ENCODE measurements at regions not wholly inside any gene's neighbourhood (a gene's known extent, or its start where the extent isn't known, plus 50 kb on each side); places are given as distances from the start of the nearest gene placed in this dataset.

GRCh38 chr7:35379481-35379880, 125.6 kb upstream of the TBX20 start:
- Histone ChIP-seq H3K9me3 (ENCODE audit: control insufficient read depth in 2 of 2, low read length in 2 of 2) (no peaks in the 10 kb centered on the region), H3K27ac (ENCODE audit: low read depth in 2 of 2, low read length in 2 of 2) (no peak overlapping the region), H3K4me3 (ENCODE audit: low read length in 2 of 2) (no peak overlapping the region), H3K27me3 (ENCODE audit: control insufficient read depth in 2 of 2, insufficient read depth in 2 of 2, low read length in 2 of 2) (no peaks in the 10 kb centered on the region), H3K36me3 (ENCODE audit: control insufficient read depth in 2 of 2, insufficient read depth in 2 of 2, low read length in 2 of 2) (no peaks in the 10 kb centered on the region), H3K4me1 (ENCODE audit: control insufficient read depth in 2 of 2, insufficient read depth in 2 of 2, low read length in 2 of 2) (no peaks in the 10 kb centered on the region), H3K9ac (ENCODE audit: low read depth in 1 of 2, low read length in 2 of 2) (no peak overlapping the region)

DNA sequence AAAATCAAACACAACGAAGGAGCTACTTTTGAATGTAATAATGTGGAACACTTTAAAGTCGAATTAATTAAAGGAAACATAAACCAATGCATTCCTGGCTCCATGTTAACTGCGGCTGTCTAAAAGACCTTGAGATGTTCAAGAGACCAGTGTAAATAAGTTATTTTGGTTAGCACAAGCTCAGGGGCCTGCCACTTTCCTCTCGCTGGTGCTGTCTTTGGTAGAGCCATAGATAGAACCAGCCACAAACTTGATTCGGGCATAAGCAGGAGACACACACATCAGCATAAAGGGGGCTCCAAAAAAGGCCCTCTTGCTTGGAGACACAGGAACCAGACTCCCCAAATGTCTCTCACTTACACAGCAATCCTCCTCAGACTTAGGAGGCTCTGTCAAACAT, 121.6 kb upstream of the TBX20 start:
- Histone ChIP-seq H3K27ac (ENCODE audit: low read depth in 2 of 2, low read length in 2 of 2) (no peak overlapping the region), H3K4me1 (ENCODE audit: control insufficient read depth in 2 of 2, insufficient read depth in 2 of 2, low read length in 2 of 2) (no peaks in the 10 kb centered on the region), H3K9me3 (ENCODE audit: control insufficient read depth in 2 of 2, low read length in 2 of 2) (no peaks in the 10 kb centered on the region), H3K36me3 (ENCODE audit: control insufficient read depth in 2 of 2, insufficient read depth in 2 of 2, low read length in 2 of 2) (no peaks in the 10 kb centered on the region), H3K4me3 (ENCODE audit: low read length in 2 of 2) (no peak overlapping the region), H3K9ac (ENCODE audit: low read depth in 1 of 2, low read length in 2 of 2) (no peak overlapping the region), H3K27me3 (ENCODE audit: control insufficient read depth in 2 of 2, insufficient read depth in 2 of 2, low read length in 2 of 2) (no peaks in the 10 kb centered on the region)

DNA sequence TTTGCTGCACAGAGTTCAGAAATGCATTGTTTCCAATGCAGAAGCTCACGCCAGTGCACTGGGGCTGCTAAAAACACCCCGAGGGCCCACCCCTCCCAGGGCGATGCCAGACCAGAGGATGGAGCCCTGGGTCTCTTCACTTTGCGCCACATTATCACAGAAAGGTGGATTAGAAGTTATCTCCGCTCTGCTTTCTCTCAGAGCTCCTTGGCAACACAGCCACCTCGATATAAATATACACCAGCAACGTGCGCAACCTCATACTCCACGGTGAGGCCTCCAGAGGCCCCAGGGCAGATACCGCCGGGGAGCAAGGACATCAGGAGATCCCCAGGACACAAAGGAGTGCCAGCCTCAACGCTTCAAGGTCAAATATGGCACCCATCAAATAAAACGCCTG, 121.0 kb upstream of the TBX20 start:
- Histone ChIP-seq H3K4me1 (ENCODE audit: control insufficient read depth in 2 of 2, insufficient read depth in 2 of 2, low read length in 2 of 2) (no peaks in the 10 kb centered on the region), H3K9me3 (ENCODE audit: control insufficient read depth in 2 of 2, low read length in 2 of 2) (no peaks in the 10 kb centered on the region), H3K27ac (ENCODE audit: low read depth in 2 of 2, low read length in 2 of 2) (no peak overlapping the region), H3K36me3 (ENCODE audit: control insufficient read depth in 2 of 2, insufficient read depth in 2 of 2, low read length in 2 of 2) (no peaks in the 10 kb centered on the region), H3K9ac (ENCODE audit: low read depth in 1 of 2, low read length in 2 of 2) (no peak overlapping the region), H3K27me3 (ENCODE audit: control insufficient read depth in 2 of 2, insufficient read depth in 2 of 2, low read length in 2 of 2) (no peaks in the 10 kb centered on the region), H3K4me3 (ENCODE audit: low read length in 2 of 2) (no peak overlapping the region)

GRCh38 chr7:35371221-35371620, 117.3 kb upstream of the TBX20 start:
- Histone ChIP-seq H3K4me3 (ENCODE audit: low read length in 2 of 2) (no peak overlapping the region), H3K9ac (ENCODE audit: low read depth in 1 of 2, low read length in 2 of 2) (no peak overlapping the region), H3K36me3 (ENCODE audit: control insufficient read depth in 2 of 2, insufficient read depth in 2 of 2, low read length in 2 of 2) (no peaks in the 10 kb centered on the region), H3K4me1 (ENCODE audit: control insufficient read depth in 2 of 2, insufficient read depth in 2 of 2, low read length in 2 of 2) (no peaks in the 10 kb centered on the region), H3K27me3 (ENCODE audit: control insufficient read depth in 2 of 2, insufficient read depth in 2 of 2, low read length in 2 of 2) (no peaks in the 10 kb centered on the region), H3K27ac (ENCODE audit: low read depth in 2 of 2, low read length in 2 of 2) (no peak overlapping the region), H3K9me3 (ENCODE audit: control insufficient read depth in 2 of 2, low read length in 2 of 2) (no peaks in the 10 kb centered on the region)

GRCh38 chr7:35370687-35371086, 116.8 kb upstream of the TBX20 start:
- Histone ChIP-seq H3K27me3 (ENCODE audit: control insufficient read depth in 2 of 2, insufficient read depth in 2 of 2, low read length in 2 of 2) (no peaks in the 10 kb centered on the region), H3K4me3 (ENCODE audit: low read length in 2 of 2) (no peak overlapping the region), H3K4me1 (ENCODE audit: control insufficient read depth in 2 of 2, insufficient read depth in 2 of 2, low read length in 2 of 2) (no peaks in the 10 kb centered on the region), H3K9ac (ENCODE audit: low read depth in 1 of 2, low read length in 2 of 2) (no peak overlapping the region), H3K27ac (ENCODE audit: low read depth in 2 of 2, low read length in 2 of 2) (no peak overlapping the region), H3K36me3 (ENCODE audit: control insufficient read depth in 2 of 2, insufficient read depth in 2 of 2, low read length in 2 of 2) (no peaks in the 10 kb centered on the region), H3K9me3 (ENCODE audit: control insufficient read depth in 2 of 2, low read length in 2 of 2) (no peaks in the 10 kb centered on the region)

DNA sequence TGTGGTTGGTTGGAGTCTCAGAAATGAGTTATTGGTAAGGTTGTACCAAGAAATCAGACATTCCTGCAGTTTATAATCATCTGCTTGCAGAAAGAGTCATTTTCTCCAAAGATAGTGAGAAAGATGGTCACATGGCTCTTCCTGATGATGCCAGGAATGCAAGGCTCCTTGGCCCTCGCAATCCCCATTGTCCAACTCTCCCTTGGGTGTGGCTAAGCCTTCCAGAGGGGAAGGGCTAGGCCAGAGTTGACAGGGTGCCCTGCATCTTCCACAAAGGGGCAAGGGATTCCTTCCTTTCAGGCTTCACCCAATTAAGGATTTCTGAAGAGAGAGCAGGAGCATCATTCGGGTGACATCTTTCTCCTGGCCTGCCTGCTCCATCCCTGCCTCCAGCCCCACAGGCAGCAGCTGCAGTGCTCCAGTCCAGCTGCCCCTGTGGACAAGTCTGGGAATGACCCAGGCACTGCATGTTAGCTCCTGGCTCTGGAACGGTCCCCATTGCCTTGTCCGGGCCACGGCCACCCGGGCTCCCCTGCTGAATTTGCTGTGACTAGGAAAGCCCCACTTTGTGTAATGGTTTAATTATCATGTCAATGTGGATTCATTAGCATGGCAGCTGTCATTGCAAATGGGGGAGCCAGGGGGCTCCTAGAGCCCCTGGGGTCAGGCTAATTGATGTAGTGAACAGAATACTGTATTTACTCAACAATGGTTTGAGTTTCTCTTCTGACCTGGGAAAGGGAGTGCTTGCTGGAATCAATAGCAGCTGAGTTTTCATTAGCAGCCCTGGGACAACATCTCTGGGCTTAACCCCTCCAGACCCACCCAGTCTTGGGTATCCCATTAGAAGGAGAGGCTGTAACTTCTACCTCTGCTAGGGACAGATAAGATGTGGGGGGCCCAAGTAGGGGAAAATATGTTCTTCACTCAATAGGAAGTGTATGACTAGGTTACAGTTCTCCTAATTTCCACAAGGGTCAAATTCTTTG, 112.6 kb upstream of the TBX20 start:
- Histone ChIP-seq H3K27me3 (ENCODE audit: control insufficient read depth in 2 of 2, insufficient read depth in 2 of 2, low read length in 2 of 2) (no peaks in the 10 kb centered on the region), H3K9me3 (ENCODE audit: control insufficient read depth in 2 of 2, low read length in 2 of 2) (no peaks in the 10 kb centered on the region), H3K4me1 (ENCODE audit: control insufficient read depth in 2 of 2, insufficient read depth in 2 of 2, low read length in 2 of 2) (no peaks in the 10 kb centered on the region), H3K4me3 (ENCODE audit: low read length in 2 of 2) (no peak overlapping the region), H3K9ac (ENCODE audit: low read depth in 1 of 2, low read length in 2 of 2) (no peak overlapping the region), H3K36me3 (ENCODE audit: control insufficient read depth in 2 of 2, insufficient read depth in 2 of 2, low read length in 2 of 2) (no peaks in the 10 kb centered on the region), H3K27ac (ENCODE audit: low read depth in 2 of 2, low read length in 2 of 2) (no peak overlapping the region)

DNA sequence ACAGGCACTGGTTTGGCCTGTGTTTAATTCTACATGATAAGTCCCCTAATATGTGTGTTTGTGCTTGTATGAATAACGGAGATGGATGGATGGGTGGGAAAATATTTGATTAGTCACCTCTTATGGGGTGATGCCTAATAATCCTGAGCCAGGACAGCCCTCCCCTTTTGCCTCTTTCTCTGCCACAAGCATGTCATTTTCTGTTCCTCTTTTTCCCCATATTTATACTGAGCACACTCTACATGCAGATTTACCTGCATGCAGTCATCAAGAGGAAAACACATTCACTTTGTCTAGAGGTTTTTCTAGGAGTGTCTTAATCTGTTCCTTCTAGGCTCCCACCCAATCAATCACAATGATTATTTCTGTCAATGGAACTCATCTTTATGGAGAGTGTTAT, 111.6 kb upstream of the TBX20 start:
- no peaks in the 10 kb centered on the region for H3K4me1 ChIP-seq (ENCODE audit: control insufficient read depth in 2 of 2, insufficient read depth in 2 of 2, low read length in 2 of 2)
- no peak overlapping the region for H3K27ac ChIP-seq (ENCODE audit: low read depth in 2 of 2, low read length in 2 of 2)
- H3K4me3 ChIP-seq (ENCODE audit: low read length in 2 of 2): no peak overlapping the region
- no peaks in the 10 kb centered on the region for H3K27me3 ChIP-seq (ENCODE audit: control insufficient read depth in 2 of 2, insufficient read depth in 2 of 2, low read length in 2 of 2)
- no peak overlapping the region for H3K9ac ChIP-seq (ENCODE audit: low read depth in 1 of 2, low read length in 2 of 2)
- H3K9me3 ChIP-seq (ENCODE audit: control insufficient read depth in 2 of 2, low read length in 2 of 2): no peaks in the 10 kb centered on the region
- H3K36me3 ChIP-seq (ENCODE audit: control insufficient read depth in 2 of 2, insufficient read depth in 2 of 2, low read length in 2 of 2): no peaks in the 10 kb centered on the region

- Histone ChIP-seq H3K4me1 (ENCODE audit: control insufficient read depth in 2 of 2, insufficient read depth in 2 of 2, low read length in 2 of 2) (no peaks in the 10 kb centered on the region), H3K9ac (ENCODE audit: low read depth in 1 of 2, low read length in 2 of 2) (no peak overlapping the region), H3K27ac (ENCODE audit: low read depth in 2 of 2, low read length in 2 of 2) (no peak overlapping the region), H3K9me3 (ENCODE audit: control insufficient read depth in 2 of 2, low read length in 2 of 2) (no peaks in the 10 kb centered on the region), H3K36me3 (ENCODE audit: control insufficient read depth in 2 of 2, insufficient read depth in 2 of 2, low read length in 2 of 2) (no peaks in the 10 kb centered on the region), H3K27me3 (ENCODE audit: control insufficient read depth in 2 of 2, insufficient read depth in 2 of 2, low read length in 2 of 2) (no peaks in the 10 kb centered on the region), H3K4me3 (ENCODE audit: low read length in 2 of 2) (no peak overlapping the region)
Observed at GRCh38 chr7:35362341-35362740, 108.4 kb upstream of the TBX20 start.

GRCh38 chr7:35359423-35359822, 105.5 kb upstream of the TBX20 start:
- Histone ChIP-seq H3K4me1 (ENCODE audit: control insufficient read depth in 2 of 2, insufficient read depth in 2 of 2, low read length in 2 of 2) (no peaks in the 10 kb centered on the region), H3K9me3 (ENCODE audit: control insufficient read depth in 2 of 2, low read length in 2 of 2) (no peaks in the 10 kb centered on the region), H3K9ac (ENCODE audit: low read depth in 1 of 2, low read length in 2 of 2) (no peak overlapping the region), H3K27ac (ENCODE audit: low read depth in 2 of 2, low read length in 2 of 2) (no peak overlapping the region), H3K4me3 (ENCODE audit: low read length in 2 of 2) (no peak overlapping the region), H3K36me3 (ENCODE audit: control insufficient read depth in 2 of 2, insufficient read depth in 2 of 2, low read length in 2 of 2) (no peaks in the 10 kb centered on the region), H3K27me3 (ENCODE audit: control insufficient read depth in 2 of 2, insufficient read depth in 2 of 2, low read length in 2 of 2) (no peaks in the 10 kb centered on the region)

DNA sequence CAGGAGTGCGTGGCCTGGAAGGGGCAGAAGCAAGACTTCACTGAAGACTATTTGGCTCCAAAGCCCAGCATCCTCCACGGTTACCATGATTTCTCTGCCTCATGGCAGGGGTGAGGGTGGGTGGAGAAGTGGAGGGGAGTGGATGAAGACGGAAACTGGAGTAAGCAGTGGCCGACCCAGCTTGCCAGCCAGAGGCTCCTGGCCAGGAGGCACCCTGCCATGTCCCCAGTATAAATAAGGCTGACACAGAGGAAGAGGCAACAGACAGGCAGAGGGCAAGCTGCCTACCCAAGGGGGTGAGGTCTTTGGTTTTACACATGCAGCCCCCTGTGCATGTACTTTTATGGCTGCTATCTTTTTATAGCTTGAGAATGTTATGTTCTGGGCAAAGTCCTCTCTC, 102.6 kb upstream of the TBX20 start:
- no peak overlapping the region for H3K9ac ChIP-seq (ENCODE audit: low read depth in 1 of 2, low read length in 2 of 2)
- no peaks in the 10 kb centered on the region for H3K9me3 ChIP-seq (ENCODE audit: control insufficient read depth in 2 of 2, low read length in 2 of 2)
- no peaks in the 10 kb centered on the region for H3K4me1 ChIP-seq (ENCODE audit: control insufficient read depth in 2 of 2, insufficient read depth in 2 of 2, low read length in 2 of 2)
- H3K27me3 ChIP-seq (ENCODE audit: control insufficient read depth in 2 of 2, insufficient read depth in 2 of 2, low read length in 2 of 2): no peaks in the 10 kb centered on the region
- no peak overlapping the region for H3K4me3 ChIP-seq (ENCODE audit: low read length in 2 of 2)
- no peaks in the 10 kb centered on the region for H3K36me3 ChIP-seq (ENCODE audit: control insufficient read depth in 2 of 2, insufficient read depth in 2 of 2, low read length in 2 of 2)
- no peak overlapping the region for H3K27ac ChIP-seq (ENCODE audit: low read depth in 2 of 2, low read length in 2 of 2)

Data from mucosa of rectum (tissue), 2 donors.